Sigmoid colon (tissue), 6 donors: ENCODE measurements at regions not wholly inside any gene's neighbourhood (a gene's known extent, or its start where the extent isn't known, plus 50 kb on each side); places are given as distances from the start of the nearest gene placed in this dataset.

Source experiments
- DNase-seq: peaks from one replicate; pipeline ENCODE4 v3.0.0-alpha.2; 2019
- H3K27ac ChIP-seq, 4 donors: fragments of 200-600 bp; sonication (generic); one replicate each; pipeline ENCODE4 v1.5.1; 2016 to 2019; ENCODE audit warnings: mild to moderate bottlenecking in 1 of 4
- H3K27me3 ChIP-seq, 3 donors: fragments of 200-600 bp; sonication (generic); one replicate each; pipeline ENCODE4 v1.5.1; 2019; ENCODE audit warnings: mild to moderate bottlenecking in 1 of 3
- H3K36me3 ChIP-seq, 4 donors: fragments of 200-600 bp; sonication (generic); one replicate each; pipeline ENCODE4 v1.5.1; 2016 to 2019
- H3K4me1 ChIP-seq, 4 donors: fragments of 200-600 bp; sonication (generic); one replicate each; pipeline ENCODE4 v1.5.1; 2017 to 2019
- H3K4me3 ChIP-seq, 4 donors: fragments of 200-600 bp; sonication (generic); one replicate each; pipeline ENCODE4 v1.5.1; 2017 to 2019; ENCODE audit warnings: mild to moderate bottlenecking in 2 of 4, moderate library complexity in 1 of 4
- H3K9me3 ChIP-seq, 4 donors: fragments of 200-600 bp in 3 of 4; sonication (generic) in 3 of 4; one replicate each; pipeline versions ENCODE4 v1.5.1 to v1.6.1; 2013 to 2019
- CTCF ChIP-seq, 4 experiments: fragments of 450-650 bp in 3 of 4; fragments of 200-600 bp in 1 of 4; IDR thresholded peaks; one replicate each; pipeline ENCODE4 v1.5.1; 2016 to 2019; ENCODE audit warnings: antibody characterized with exemption in 4 of 4, mild to moderate bottlenecking in 3 of 4, moderate library complexity in 2 of 4
- EP300 ChIP-seq, 4 donors: sonication (generic); formaldehyde crosslinking; IDR thresholded peaks; one replicate each; pipeline ENCODE4 v1.6.1; 2017; ENCODE audit warnings: antibody characterized with exemption in 4 of 4
- POLR2A ChIP-seq, 2 donors: fragments of 450-650 bp; IDR thresholded peaks; one replicate each; pipeline ENCODE4 v1.6.1; 2016; ENCODE audit warnings: antibody characterized with exemption in 2 of 2, mild to moderate bottlenecking in 2 of 2, moderate library complexity in 2 of 2
- POLR2AphosphoS5 ChIP-seq, 4 donors: sonication (generic); formaldehyde crosslinking; IDR thresholded peaks; one replicate each; pipeline ENCODE4 v1.6.1; 2017; ENCODE audit warnings: antibody characterized with exemption in 4 of 4
- WGBS, 2 donors: extraction: QIAGEN DNeasy Blood & Tissue Kit; methylation state at CpG; one replicate each; pipeline ENCODE4 v1.1.7; 2013; 5-methylcytosine and 5-hydroxymethylcytosine counted together
- intact Hi-C: fragments of 100-400 bp; cut with DNase I; formaldehyde crosslinking; loops from one replicate; pipeline ENCODE4 v1.15.1; 2023
- donor health status: healthy with polysubstance abuse.
- donor health status: healthy.

DNA sequence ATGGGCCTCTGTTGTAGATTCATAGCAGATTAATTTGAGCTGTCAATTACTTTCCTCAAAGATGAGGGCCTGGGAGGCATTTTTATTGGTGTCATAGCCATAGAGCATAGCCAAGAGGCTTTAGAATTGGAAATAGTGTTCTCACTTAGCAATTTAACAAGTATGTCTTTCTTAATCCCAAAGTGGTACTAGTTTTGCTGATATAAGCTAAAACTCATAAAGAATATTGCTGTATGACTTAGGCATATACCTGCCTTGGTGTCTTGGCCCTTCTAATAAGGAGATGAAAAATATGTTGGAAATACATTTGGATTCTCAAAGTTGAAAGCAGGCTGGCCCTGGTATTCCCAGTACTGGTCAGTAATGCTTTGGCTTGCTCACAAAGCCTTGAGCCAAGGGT lies 221.5 kb upstream of the CXCL13 start:
- H3K27me3 ChIP-seq = no peaks in the 10 kb centered on the region
- DNase-seq = no peak
- H3K36me3 ChIP-seq = no peaks in the 10 kb centered on the region
- intact Hi-C loops = loop anchor here (2.0 kb wide), 3 partner anchors 217 to 315 kb away; no protein-coding TSS in a partner anchor
- no peaks in the 10 kb centered on the region for H3K9me3 ChIP-seq
- no peak overlapping the region for H3K27ac ChIP-seq
- no peak for TF ChIP-seq EP300 (IDR thresholded peaks at IDR 0.05)
- TF ChIP-seq POLR2AphosphoS5 (IDR thresholded peaks at IDR 0.05) = no peak
- no peak for TF ChIP-seq POLR2A (IDR thresholded peaks at IDR 0.05)
- no peak for TF ChIP-seq CTCF (IDR thresholded peaks at IDR 0.05)
- H3K4me1 ChIP-seq = peaks cover 0 to 4% (median 0%) of the 10 kb centered on the region in 4 donors
- no peak overlapping the region for H3K4me3 ChIP-seq

GRCh38 chr4:77385124-77385969 lies 220.3 kb upstream of the CXCL13 start:
- Histone ChIP-seq H3K9me3 (no peaks in the 10 kb centered on the region), H3K27me3 (no peaks in the 10 kb centered on the region), H3K4me3 (no peak overlapping the region), H3K4me1 (peaks cover 0 to 4% (median 0%) of the 10 kb centered on the region in 4 donors), H3K27ac (no peak overlapping the region), H3K36me3 (no peaks in the 10 kb centered on the region)
- 3 to 18% methylated on average over 4 of the region's 4 CpGs for WGBS, 2 donors
- peak; percentile 70 for DNase-seq
- intact Hi-C loops = loop anchor here (2.0 kb wide), 3 partner anchors 215 to 313 kb away; no protein-coding TSS in a partner anchor
- TF ChIP-seq CTCF (IDR thresholded peaks at IDR 0.05) (peak; percentile 33 to 77 (median 74)), POLR2A (IDR thresholded peaks at IDR 0.05) (no peak)

DNA sequence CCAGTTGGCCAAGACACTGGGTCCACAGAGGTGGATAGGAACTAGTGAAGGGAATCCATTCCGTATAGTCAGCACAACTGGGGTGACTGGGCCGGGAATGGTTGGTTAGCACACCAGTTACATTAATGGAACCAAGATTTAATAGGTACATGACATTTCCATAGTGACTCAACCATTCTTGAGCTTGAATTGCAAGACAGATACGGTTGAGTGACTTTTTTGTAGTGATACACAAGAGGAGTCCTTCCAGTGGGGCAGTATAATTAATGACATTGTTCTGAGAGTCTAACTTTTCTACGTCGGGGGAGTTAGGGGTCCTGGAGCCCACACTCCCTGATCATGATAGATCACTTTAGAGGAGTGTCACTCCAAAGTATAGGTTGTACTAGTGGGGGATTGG lies 211.6 kb upstream of the CXCL13 start:
- WGBS, 2 donors = 84 to 87% methylated on average over 5 of the region's 5 CpGs
- no peak overlapping the region for H3K27ac ChIP-seq
- intact Hi-C loops = no loop called here
- H3K9me3 ChIP-seq = no peaks in the 10 kb centered on the region
- no peak for TF ChIP-seq CTCF (IDR thresholded peaks at IDR 0.05)
- no peak for TF ChIP-seq POLR2A (IDR thresholded peaks at IDR 0.05)
- TF ChIP-seq EP300 (IDR thresholded peaks at IDR 0.05) = no peak
- TF ChIP-seq POLR2AphosphoS5 (IDR thresholded peaks at IDR 0.05) = no peak
- H3K4me1 ChIP-seq = peaks cover 0 to 6% (median 3%) of the 10 kb centered on the region in 4 donors
- H3K36me3 ChIP-seq = no peaks in the 10 kb centered on the region
- no peak overlapping the region for H3K4me3 ChIP-seq
- DNase-seq = no peak
- H3K27me3 ChIP-seq = no peaks in the 10 kb centered on the region

DNA sequence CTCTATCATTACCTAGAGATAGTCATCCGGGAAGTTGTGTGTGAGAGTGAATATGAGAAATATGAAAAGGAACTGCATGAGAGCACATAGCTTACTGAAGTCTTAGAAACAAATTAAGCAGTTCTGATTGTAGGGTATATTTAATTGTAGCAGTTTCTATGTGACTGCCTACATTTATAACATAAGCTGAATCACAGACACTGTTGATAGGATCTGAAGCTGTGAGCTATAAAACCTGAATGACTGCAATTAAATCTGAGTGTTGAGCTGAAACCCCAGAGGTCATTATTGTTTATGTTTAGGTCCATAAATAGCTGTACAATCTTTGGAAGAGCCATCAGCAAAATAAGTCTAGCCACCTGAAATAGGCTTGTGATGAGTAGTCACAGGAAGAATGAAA lies 210.1 kb upstream of the CXCL13 start:
- H3K27me3 ChIP-seq = no peaks in the 10 kb centered on the region
- no peaks in the 10 kb centered on the region for H3K9me3 ChIP-seq
- intact Hi-C loops = no loop called here
- no peak for TF ChIP-seq POLR2A (IDR thresholded peaks at IDR 0.05)
- no peak overlapping the region for H3K4me3 ChIP-seq
- H3K4me1 ChIP-seq = peaks cover 0 to 6% (median 3%) of the 10 kb centered on the region in 4 donors
- no peaks in the 10 kb centered on the region for H3K36me3 ChIP-seq
- no peak for DNase-seq
- WGBS, 2 donors = 6 to 62% methylated on average over 1 of the region's 1 CpG
- H3K27ac ChIP-seq = no peak overlapping the region

GRCh38 chr4:77398256-77398655 lies 207.4 kb upstream of the CXCL13 start:
- intact Hi-C loops = no loop called here
- Histone ChIP-seq H3K9me3 (no peaks in the 10 kb centered on the region), H3K4me3 (no peak overlapping the region), H3K27ac (no peak overlapping the region), H3K36me3 (no peaks in the 10 kb centered on the region), H3K4me1 (peaks cover 0 to 6% (median 0%) of the 10 kb centered on the region in 4 donors), H3K27me3 (no peaks in the 10 kb centered on the region)
- no peak for TF ChIP-seq CTCF (IDR thresholded peaks at IDR 0.05)
- no peak for TF ChIP-seq POLR2AphosphoS5 (IDR thresholded peaks at IDR 0.05)
- TF ChIP-seq EP300 (IDR thresholded peaks at IDR 0.05) = no peak
- TF ChIP-seq POLR2A (IDR thresholded peaks at IDR 0.05) = no peak
- no peak for DNase-seq
- 91 to 99% methylated on average over 1 of the region's 1 CpG for WGBS, 2 donors
